ENCODE measurements at regions not wholly inside any gene's neighbourhood (a gene's known extent, or its start where the extent isn't known, plus 50 kb on each side); places are given as distances from the start of the nearest gene placed in this dataset.
A peak's percentile ranks its signal among the peaks of the same experiment; 100 is the strongest.

DNA sequence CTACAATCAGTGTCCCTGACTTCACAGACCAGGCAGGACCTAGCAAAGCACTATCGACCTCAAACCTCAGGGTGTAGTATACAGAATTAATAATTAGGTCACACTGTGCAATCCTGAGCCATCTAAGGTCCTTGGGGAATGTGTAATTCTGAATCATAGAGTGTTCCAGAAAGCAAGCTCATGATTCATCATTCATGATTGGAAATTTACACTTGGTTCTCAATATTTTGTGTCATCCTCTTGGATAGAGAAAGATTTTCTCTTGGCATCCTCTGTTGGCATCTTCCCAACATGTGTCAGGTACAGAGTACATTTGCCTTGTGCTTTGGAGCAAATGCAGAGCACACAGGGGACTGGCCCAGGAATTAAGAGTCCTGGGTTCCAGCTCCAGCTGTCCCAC lies 245.0 kb upstream of the NT5C1B start:
- intact Hi-C loops (cut with DNase I) = no loop called here
- peak in 1 of 2 donors; percentile 65 for ATAC-seq
- DNase-seq = no peak

DNA sequence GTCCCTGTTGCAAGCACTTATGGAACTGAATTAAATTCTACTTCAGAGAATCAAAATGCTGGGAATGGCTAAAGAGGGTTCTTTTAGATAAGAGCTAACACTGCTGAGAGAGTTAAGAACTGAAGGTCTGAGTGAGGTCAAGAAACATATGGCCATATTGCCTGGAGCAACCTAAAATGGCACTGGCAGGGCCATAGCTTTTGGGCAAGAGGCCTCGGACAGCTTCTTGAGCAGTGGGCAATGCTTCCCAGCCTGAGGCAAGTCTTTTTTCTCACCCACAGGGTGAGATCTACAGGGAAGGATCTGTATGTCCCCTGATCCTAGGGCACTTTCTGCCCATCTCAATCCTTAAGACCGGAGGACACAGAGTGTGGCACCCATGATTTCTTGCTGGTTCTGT lies 244.6 kb upstream of the NT5C1B start:
- intact Hi-C loops (cut with DNase I) = no loop called here
- DNase-seq (no peak), ATAC-seq (no peak)

DNA sequence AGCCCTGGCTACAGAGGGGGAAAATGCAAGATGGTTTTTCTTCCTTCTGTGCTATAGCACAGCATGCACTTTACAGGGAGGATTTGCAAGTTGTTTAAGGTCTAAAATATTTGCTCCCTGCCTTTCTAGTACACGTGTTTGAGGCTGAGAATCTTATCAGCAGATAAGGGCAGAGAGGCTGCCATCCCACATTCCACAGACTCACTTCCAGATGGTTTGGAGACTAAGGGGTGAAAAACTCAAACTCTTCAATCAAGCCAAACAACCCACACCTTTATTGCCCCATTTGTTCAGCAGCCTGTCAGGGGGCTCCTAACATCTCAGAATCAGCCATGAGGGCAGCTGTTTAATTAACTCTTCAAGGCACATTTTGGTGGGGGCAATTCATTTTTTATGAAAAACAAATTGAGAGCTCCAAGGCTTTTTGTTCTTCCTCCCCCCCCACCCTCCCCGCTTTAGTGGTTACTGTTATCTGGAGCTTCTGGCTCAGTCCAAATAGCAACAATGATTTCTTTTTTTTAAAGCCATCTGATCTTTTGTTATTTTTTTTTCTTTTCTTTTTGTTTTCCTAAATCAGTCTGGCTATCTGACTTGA lies 242.6 kb upstream of the NT5C1B start:
- DNase-seq = no peak
- ATAC-seq = peak in 1 of 2 donors; percentile 28
- intact Hi-C loops (cut with DNase I) = no loop called here

DNA sequence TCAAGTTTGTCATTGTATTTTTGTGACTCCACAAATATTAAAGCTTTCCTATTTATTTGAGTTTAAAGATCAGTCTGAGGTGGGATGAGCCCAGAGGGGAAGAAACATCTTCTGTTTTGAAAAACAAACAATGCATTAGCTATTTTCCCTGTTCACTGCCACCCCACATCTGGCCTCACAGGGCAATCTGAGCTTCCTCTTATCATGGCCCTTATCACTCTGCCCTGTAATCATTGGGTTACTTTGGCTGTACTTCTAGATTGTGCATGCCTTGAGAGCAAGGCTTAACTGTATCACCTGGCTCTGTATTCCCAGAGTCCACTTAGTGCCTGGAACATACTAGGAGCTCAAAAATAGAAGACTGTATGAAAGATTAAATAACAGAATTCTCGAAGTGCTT lies 241.6 kb upstream of the NT5C1B start:
- intact Hi-C loops (cut with DNase I) = no loop called here
- no peak for ATAC-seq

DNA sequence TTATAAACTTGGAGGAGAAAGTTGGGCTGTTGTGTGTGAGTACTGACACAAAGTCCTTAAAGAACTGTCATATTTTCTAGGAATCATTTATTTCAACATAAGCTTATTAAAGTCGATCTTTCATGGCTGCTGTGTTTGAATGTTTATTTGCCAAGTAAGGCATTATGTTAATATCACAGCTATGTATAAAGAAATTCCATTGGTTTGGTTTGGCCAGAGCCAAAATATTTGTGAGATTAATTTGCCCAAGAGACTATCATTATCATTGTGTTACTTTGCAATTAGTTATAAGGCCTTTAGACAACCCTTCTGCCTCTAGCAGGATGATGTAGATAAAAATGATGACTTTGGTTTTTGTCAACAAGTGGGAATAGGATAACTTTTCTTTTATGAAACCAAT lies 240.6 kb upstream of the NT5C1B start:
- ATAC-seq = no peak
- intact Hi-C loops (cut with DNase I) = no loop called here

More for the DNA sequence above, 241.6 kb upstream of the NT5C1B start:
- DNase-seq = no peak

DNA sequence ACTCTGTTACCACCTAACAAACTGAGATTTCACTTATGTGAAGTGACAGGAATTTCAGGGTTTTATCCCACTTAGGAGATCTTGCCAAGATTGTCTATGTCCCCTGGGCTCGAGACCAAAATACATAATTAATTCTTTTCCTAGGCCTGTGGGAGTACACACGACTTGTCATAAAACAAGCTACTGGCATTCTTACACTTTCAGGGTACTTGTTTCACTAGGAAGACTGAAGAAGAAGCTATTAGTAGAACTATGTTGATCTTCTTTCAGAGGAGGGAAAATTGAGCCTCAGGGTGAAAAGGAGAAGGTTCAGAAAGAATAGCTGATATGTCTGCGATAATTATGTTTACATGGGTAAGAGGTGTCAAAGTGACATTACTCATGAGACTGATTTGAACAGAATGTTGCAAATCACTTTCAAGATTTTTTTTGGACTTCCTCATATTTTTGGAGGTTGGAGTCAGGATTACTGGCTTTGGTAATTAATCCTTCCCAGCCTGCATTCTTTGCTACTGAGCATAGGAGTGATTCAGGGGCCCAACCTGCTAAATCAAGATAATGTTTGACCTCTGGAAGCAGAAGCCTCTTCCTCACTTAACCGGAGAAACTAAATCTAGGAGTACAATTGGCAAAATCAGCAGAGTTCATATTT lies 240.0 kb upstream of the NT5C1B start:
- DNase-seq = no peak
- peak in 1 of 2 donors; percentile 56 for ATAC-seq
- intact Hi-C loops (cut with DNase I) = no loop called here

More for the DNA sequence above, 240.6 kb upstream of the NT5C1B start:
- DNase-seq = no peak

DNA sequence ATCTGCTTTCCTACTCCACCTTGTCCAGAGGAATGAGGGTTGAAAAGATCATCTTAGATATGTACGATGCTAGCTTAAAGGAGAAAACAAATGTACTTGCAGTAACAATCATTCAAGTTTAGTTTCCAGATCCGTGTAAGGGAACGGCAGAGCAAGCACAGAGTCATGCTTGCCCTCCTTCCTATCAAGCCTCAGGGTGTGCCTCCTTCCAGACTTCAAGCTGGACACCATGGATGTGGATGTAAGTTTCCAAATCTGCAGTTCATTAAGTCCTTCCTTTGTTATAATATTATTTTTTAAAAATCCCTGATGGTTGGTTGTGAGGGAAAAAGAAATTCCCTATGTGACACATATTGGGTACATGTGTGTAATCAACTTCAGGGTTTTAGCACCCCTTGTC lies 238.9 kb upstream of the NT5C1B start:
- DNase-seq = no peak
- no peak for ATAC-seq
- intact Hi-C loops (cut with DNase I) = no loop called here

DNA sequence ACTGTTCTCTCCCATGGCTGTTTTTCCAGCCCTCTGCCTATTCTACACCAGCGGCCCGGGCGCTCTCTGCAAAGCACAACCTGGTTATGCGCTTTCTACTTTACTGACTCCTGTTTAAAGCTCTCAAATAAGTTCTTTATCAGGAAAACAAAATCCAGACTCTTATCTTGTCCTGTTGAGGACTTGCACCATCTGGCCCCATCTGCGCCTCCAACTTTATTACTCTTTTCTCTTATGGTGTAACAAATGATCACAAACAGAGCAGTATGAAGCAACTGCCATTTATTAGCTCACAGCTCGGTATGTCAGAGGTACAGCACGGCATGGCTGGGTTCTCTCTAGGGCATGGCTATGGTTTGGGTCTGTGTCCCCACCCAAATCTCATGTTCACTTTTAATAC lies 236.5 kb upstream of the NT5C1B start:
- ATAC-seq (no peak), DNase-seq (no peak)
- intact Hi-C loops (cut with DNase I) = no loop called here

DNA sequence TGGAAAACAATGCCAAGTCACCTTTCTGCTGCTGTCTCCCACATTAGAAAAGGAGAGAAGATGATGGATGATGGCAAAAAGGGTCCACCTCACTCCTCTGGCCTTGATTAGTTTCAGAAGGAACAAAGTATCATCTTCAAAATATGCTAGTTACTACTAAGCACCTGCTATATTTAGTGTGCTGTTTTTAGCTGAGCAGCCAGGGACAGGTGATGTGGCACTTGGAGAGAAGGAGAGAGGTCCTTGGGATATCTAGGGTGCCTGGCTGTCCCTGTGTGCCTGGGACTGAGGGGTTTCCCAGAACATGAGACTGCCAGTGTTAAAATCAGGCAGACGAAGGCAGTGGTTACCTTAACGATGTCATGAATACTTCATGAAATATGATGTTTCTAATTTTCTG lies 235.5 kb upstream of the NT5C1B start:
- intact Hi-C loops (cut with DNase I) = no loop called here
- ATAC-seq = no peak
- no peak for DNase-seq

DNA sequence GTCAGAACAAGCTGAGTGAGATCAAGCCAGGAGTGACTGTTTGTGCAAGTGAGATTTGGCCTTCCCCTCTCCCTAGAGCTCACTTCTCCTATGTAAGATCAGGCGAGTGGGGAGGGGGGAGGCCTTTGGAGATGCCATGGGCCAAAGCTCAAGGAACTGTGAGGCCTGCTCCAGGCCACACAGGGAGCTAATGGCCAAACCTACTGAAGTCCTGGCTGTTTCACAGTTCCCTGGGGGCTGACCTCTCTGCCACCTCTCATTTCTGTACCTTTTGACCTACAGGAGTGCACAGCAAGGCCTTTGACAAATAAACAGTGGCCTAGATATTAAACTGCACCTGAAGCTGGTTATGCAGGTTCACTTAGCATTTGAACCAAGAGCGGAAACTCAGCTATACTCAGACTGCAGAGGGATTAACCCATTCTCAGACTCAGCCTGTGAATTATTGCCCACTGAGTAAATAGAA lies 235.0 kb upstream of the NT5C1B start:
- DNase-seq (no peak), ATAC-seq (no peak)
- intact Hi-C loops (cut with DNase I) = no loop called here

DNA sequence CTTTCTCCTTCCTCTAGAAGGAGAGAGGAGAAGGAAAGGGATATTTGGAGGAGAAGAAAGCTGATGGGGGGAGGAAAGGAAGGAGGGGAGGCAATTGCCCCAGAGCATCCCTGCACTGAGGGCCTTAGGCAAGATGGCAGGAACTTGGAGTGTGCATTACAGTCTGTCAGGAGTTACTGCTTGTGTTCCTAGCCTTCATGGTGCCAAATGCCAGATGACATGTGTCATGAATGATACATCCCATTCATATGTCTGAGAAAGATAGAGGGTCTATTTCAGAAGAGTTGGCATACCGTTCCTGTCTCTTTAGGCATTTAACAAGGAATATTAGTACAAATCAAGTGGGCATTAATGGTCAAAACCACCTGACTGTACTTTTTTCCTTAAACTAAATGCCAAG lies 232.1 kb upstream of the NT5C1B start:
- ATAC-seq = no peak
- intact Hi-C loops (cut with DNase I) = no loop called here

DNA sequence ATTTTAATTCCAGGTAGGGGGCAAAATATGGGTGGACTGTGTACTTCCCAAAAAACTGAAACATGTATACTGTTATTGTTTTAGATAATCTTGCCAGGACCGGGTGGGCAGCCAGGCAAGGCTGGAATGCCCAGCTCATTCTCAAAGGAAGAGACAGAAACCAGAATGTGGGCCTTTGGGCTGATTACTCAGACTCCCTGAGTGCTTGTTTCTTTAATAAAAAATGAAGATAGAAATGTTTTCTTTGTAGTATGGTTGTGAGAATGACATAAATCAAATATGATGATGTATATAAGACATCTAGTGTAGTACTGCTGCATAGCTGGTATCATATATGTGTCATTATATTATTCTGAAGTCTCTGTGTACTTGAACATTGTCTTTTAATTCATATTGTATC lies 231.6 kb upstream of the NT5C1B start:
- ATAC-seq = no peak
- intact Hi-C loops (cut with DNase I) = no loop called here
- no peak for DNase-seq

More for the DNA sequence above, 232.1 kb upstream of the NT5C1B start:
- no peak for DNase-seq

DNA sequence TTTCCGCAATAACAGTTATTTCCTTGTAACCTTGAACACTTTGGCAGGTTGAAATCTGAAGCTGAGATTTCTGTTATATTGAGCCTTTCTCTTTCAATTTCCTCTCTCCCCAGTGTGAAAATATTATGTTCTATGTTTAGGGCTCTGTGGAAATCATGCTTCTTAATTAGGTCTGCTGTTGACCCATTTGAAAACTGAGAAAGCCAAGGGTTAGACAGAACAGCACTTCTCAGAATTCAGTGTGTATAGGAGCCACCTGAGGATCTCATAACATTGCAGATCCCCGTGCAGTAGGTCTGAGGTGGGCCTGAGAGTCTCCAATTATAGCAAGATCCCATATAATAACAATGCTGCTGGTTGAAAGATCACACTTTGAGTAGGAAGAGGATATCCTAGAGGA lies 230.2 kb upstream of the NT5C1B start:
- intact Hi-C loops (cut with DNase I) = no loop called here
- DNase-seq (no peak), ATAC-seq (no peak)

DNA sequence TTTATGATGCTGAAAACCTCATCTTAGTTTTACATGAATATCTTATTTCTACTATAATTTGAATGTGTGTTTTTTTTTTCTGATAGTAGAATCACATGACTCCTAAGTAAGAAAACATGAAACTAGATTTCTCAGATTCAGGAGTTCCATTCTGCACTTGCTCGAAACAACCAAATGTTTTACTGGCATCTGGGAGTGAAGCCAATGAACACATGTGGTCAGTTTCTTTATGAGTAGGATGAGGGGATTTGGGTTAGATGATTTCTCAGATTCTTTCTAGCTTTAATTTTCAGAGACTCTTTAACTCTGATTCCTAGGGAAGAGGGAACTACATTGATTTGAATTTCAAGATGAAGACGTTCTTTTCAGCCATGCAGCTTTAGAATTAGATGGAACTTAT lies 225.0 kb upstream of the NT5C1B start:
- no peak for ATAC-seq
- intact Hi-C loops (cut with DNase I) = no loop called here
- no peak for DNase-seq

DNA sequence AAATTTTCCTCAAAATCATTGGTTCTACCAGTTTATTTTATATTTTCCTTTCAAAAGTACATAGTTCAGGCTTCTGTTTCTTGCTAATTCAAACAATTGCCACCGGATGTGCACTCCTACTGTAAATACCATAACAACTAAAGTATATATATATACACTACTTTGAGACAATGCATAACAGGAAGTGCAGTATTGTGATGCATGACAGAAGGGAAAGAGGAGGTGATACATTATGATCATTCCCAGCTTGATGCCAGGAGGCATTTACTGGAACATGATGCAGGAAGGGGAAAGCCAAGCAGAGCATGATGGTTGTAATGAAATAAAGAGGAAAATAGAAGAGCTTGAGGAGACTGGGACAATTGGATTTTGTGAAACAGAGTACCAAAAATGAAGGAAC lies 215.2 kb upstream of the NT5C1B start:
- no peak for ATAC-seq
- DNase-seq = no peak
- intact Hi-C loops (cut with DNase I) = no loop called here

DNA sequence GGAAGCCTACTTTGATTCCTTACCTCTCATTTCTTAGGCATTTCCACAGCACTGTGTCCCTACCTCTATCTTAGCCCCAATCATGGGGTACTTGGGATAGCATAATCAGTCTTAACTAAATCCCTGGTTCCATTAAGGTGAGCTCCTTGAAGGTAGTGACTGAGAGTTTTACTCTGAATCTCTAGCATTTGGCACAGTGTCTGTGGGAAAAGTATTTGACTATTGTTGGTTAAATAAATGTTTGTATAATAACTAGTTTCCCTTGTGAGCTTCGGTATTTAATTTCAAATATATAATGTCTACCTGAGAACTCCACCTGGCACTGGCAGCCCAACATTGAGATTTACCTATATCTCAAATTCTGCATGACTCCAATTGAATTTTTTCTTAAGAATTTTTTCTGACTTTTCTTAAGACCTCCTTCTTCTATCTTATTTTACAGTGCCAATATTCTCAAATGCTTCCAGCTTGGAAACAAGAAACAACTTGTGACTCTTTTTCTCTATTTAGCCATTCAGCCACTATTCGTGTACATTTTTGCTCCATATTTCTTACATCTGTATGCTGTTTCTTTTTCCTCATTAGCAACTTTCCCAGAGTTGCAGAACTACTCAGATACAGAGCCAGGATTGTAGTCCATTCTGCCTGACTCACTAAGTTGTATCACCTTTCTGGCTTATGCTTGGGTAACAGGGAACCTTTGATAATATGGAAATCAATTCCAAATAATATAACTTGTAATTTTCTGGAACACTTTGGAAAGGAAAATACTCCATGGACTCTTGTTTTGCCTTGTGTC lies 214.0 kb upstream of the NT5C1B start:
- intact Hi-C loops (cut with DNase I) = no loop called here
- DNase-seq = no peak

DNA sequence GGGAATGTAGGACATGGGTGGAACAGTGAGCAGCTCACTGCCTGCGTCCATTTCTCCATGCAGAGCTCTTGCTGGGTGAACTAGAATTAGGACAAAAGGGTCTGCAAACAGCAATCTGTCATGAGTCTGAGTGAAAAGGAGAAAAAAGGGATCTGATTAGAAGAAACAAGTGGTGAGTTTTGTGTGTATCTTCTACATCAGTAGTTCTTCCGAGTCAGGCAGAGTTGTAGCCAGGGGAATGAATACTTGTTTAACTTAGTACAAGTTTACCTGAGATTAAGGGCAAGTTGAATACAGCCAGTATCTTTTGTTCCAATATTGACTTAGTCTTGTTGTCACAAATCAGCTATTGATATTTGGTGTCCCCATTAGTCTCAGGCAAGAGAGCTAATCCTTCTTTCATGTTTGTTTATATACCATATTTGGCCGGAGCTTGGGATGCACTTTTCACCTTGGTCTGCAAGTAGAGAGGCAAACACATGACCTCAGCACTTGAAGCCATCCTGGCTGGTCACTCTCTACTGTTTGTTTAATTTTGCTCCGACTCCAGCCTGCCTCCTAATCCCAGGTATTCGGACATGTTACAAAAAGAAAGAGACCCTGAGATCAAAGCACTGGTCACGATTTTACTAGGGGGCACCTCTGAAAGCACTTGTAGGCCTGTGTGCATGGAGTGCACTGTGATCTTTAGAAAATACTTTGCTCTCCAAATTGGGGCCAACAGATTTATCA lies 211.0 kb upstream of the NT5C1B start:
- intact Hi-C loops (cut with DNase I) = no loop called here
- no peak for DNase-seq
- no peak for ATAC-seq

More for the DNA sequence above, 214.0 kb upstream of the NT5C1B start:
- no peak for ATAC-seq

DNA sequence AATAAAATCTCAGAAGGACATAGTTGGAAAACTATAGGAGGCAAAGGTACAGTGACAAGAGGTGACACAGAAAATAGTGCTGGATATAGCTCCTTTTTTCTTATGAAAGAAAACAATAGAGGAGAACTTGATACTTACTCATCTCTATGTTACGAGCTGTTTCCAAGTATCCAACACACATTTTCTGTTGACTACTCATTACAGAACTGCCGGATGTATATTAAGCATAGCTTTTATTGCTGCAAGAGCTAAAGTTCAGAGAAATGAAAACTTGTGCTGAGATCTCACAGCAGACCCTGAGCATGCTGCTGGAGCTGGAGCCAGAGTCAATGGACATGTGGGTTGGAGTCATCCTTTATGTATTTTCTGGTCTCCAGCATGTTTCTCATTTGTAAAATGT lies 210.0 kb upstream of the NT5C1B start:
- intact Hi-C loops (cut with DNase I) = no loop called here
- ATAC-seq (no peak), DNase-seq (no peak)

DNA sequence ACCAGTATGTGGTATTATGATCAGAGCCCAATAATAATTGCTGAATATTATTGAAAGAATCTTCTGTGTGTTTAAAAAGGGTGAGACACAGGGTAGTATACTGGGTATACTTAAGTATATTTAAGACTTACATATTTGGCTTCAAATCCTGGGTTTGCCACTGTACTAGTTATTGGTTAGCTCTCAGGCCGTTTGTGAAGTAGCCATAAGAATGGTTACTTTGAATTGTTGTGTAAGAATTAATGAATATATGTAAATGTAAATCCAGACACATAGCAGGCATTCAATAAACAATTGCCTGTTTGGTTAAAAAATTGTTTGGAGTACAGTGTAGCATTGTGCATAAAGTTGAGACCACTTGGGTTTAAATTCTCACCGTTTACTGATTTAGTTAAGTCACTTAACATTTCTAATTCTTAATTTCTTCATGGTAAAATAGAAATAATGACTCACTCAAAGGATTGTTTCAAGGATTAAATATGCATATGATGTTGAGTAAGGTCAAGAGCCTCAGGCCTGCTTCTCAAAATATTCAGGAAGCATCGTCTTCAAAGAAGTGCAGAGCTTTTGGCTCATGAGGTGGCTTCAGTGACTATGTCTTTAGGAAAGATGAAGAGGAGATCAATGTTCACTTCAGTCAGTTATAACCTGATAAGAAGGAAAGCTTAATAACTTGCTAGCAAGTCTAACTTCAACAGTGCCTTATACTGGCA lies 207.9 kb upstream of the NT5C1B start:
- intact Hi-C loops (cut with DNase I) = no loop called here
- no peak for DNase-seq
- no peak for ATAC-seq
